ENCODE measurements at regions not wholly inside any gene's neighbourhood (a gene's known extent, or its start where the extent isn't known, plus 50 kb on each side); places are given as distances from the start of the nearest gene placed in this dataset.

- DNase-seq (ENCODE audit: low spot score) (no peak), ATAC-seq (no peak), FAIRE-seq (no peak)
- H3K79me2 ChIP-seq (ENCODE audit: insufficient read depth, low read length): no peaks in the 10 kb centered on the region
- no peak overlapping the region for H3K4me2 ChIP-seq (ENCODE audit: low read depth, low read length)
- H3K27me3 ChIP-seq (ENCODE audit: control insufficient read depth in 1 of 2, insufficient read depth in 2 of 2, low read length in 2 of 2): no peaks in the 10 kb centered on the region
- in situ Hi-C loops (cut with HindIII; ENCODE audit: extremely low pct_ligation_motif_present, low pct_unique_long_range_greater_than_20kb) (no loop called here), intact Hi-C loops (cut with micrococcal nuclease; ENCODE audit: unreplicated experiment) (no loop called here)
- no peak overlapping the region for H3K27ac ChIP-seq (ENCODE audit: extremely low read length, insufficient read depth, low read length)
- H3K9me3 ChIP-seq (ENCODE audit: low read length): no peaks in the 10 kb centered on the region
- no peak overlapping the region for H2AFZ ChIP-seq (ENCODE audit: low read length)
- TF ChIP-seq ZSCAN30 (CRISPR knock-in tag; IDR thresholded peaks at IDR 0.05) (no peak), MAFF (IDR thresholded peaks at IDR 0.05; ENCODE audit: low read depth, low read length) (0 out of 2 replicates have a peak, but pooled peaks have one; percentile 2), MAFK (conservative IDR thresholded peaks at IDR 0.05 in 1 of 2, IDR thresholded peaks at IDR 0.05 in 1 of 2; ENCODE audit: low read length in 2 of 2) (peak in 1 of 2 experiments; percentile 42; a peak in 2 of 4 replicates), ZHX1 (CRISPR knock-in tag; IDR thresholded peaks at IDR 0.05; ENCODE audit: low read depth) (no peak)
- no TSS peak for BruUV-seq (replicated peaks)
- no peaks in the 10 kb centered on the region for H4K20me1 ChIP-seq (ENCODE audit: insufficient read depth, low read length)
- no peak overlapping the region for H3K4me3 ChIP-seq (replicated peaks in 1 of 3; ENCODE audit: insufficient read depth in 1 of 3, low read depth in 2 of 3, low read length in 3 of 3)
- 3% methylated on average over 1 of the region's 1 CpG for WGBS (ENCODE audit: low lambda C conversion rate)
- no peak overlapping the region for H3K9ac ChIP-seq (ENCODE audit: insufficient read depth, low read depth, low read length)
- ChIA-PET POLR2A (no interaction called here), CTCF (ENCODE audit: low intra/inter-chr PET ratio, low total read pairs) (no interaction called here)
- H3K36me3 ChIP-seq (replicated peaks in 1 of 2; ENCODE audit: control insufficient read depth in 1 of 2, insufficient read depth in 2 of 2, low read length in 2 of 2): no peaks in the 10 kb centered on the region
- H3K4me1 ChIP-seq (ENCODE audit: insufficient read depth, low read length): no peaks in the 10 kb centered on the region
Measured at GRCh38 chr2:76326636-76327035, 615.9 kb upstream of the GCFC2 start.

GRCh38 chr2:76323381-76323780, 612.7 kb upstream of the GCFC2 start:
- Histone ChIP-seq H3K9ac (ENCODE audit: insufficient read depth, low read depth, low read length) (no peak overlapping the region), H3K27ac (ENCODE audit: extremely low read length, insufficient read depth, low read length) (no peak overlapping the region), H2AFZ (ENCODE audit: low read length) (no peak overlapping the region), H3K4me3 (replicated peaks in 1 of 3; ENCODE audit: insufficient read depth in 1 of 3, low read depth in 2 of 3, low read length in 3 of 3) (no peak overlapping the region), H3K79me2 (ENCODE audit: insufficient read depth, low read length) (no peaks in the 10 kb centered on the region), H3K36me3 (replicated peaks in 1 of 2; ENCODE audit: control insufficient read depth in 1 of 2, insufficient read depth in 2 of 2, low read length in 2 of 2) (no peaks in the 10 kb centered on the region), H3K4me1 (ENCODE audit: insufficient read depth, low read length) (no peaks in the 10 kb centered on the region), H4K20me1 (ENCODE audit: insufficient read depth, low read length) (no peaks in the 10 kb centered on the region), H3K27me3 (ENCODE audit: control insufficient read depth in 1 of 2, insufficient read depth in 2 of 2, low read length in 2 of 2) (no peaks in the 10 kb centered on the region), H3K9me3 (ENCODE audit: low read length) (no peaks in the 10 kb centered on the region), H3K4me2 (ENCODE audit: low read depth, low read length) (no peak overlapping the region)
- FAIRE-seq (no peak), DNase-seq (ENCODE audit: low spot score) (no peak), ATAC-seq (no peak)
- CTCF ChIA-PET (ENCODE audit: low intra/inter-chr PET ratio, low total read pairs): no interaction called here
- BruUV-seq (replicated peaks): no TSS peak
- POLR2A ChIA-PET: no interaction called here
- in situ Hi-C loops (cut with HindIII; ENCODE audit: extremely low pct_ligation_motif_present, low pct_unique_long_range_greater_than_20kb): no loop called here
- 14% methylated on average over 4 of the region's 4 CpGs for WGBS (ENCODE audit: low lambda C conversion rate)
- intact Hi-C loops (cut with micrococcal nuclease; ENCODE audit: unreplicated experiment): no loop called here
- TF ChIP-seq ZNF761 (CRISPR knock-in tag; conservative IDR thresholded peaks at IDR 0.05): no peak
- TF ChIP-seq PAXIP1 (CRISPR knock-in tag; conservative IDR thresholded peaks at IDR 0.05): no peak
- TF ChIP-seq NBN (conservative IDR thresholded peaks at IDR 0.05): no peak
- TF ChIP-seq ZNF18 (CRISPR knock-in tag; IDR thresholded peaks at IDR 0.05; ENCODE audit: insufficient replicate concordance): no peak
- no peak for TF ChIP-seq NR1H2 (CRISPR knock-in tag; IDR thresholded peaks at IDR 0.05; ENCODE audit: borderline replicate concordance, low read depth)
- TF ChIP-seq ZNF44 (CRISPR knock-in tag; IDR thresholded peaks at IDR 0.05): no peak
- TF ChIP-seq NRL (CRISPR knock-in tag; IDR thresholded peaks at IDR 0.05; ENCODE audit: borderline replicate concordance): no peak
- TF ChIP-seq ZNF235 (CRISPR knock-in tag; IDR thresholded peaks at IDR 0.05; ENCODE audit: borderline replicate concordance): no peak
